ENCODE measurements at regions not wholly inside any gene's neighbourhood (a gene's known extent, or its start where the extent isn't known, plus 50 kb on each side); places are given as distances from the start of the nearest gene placed in this dataset.
A peak's percentile ranks its signal among the peaks of the same experiment; 100 is the strongest.

GRCh38 chr9:107422189-107423185, 67.1 kb downstream of the KLF4 start:
- DNase-seq (ENCODE audit: extremely low read depth, insufficient read length): peak; percentile 4
- Histone ChIP-seq H3K36me3 (ENCODE audit: control insufficient read depth, insufficient read depth, low read length) (no peaks in the 10 kb centered on the region), H3K27me3 (replicated peaks; ENCODE audit: control insufficient read depth, insufficient read depth, low read length) (no peaks in the 10 kb centered on the region; the same call in 1 of the 2 replicates), H3K4me3 (replicated peaks; ENCODE audit: low read depth, low read length) (no peak overlapping the region)
- TF ChIP-seq CTCF (IDR thresholded peaks at IDR 0.05; ENCODE audit: insufficient read depth, low read length, poor library complexity, severe bottlenecking): peak; percentile 62

- DNase-seq (ENCODE audit: extremely low read depth, insufficient read length): no peak
- TF ChIP-seq CTCF (IDR thresholded peaks at IDR 0.05; ENCODE audit: insufficient read depth, low read length, poor library complexity, severe bottlenecking): no peak
Observed at GRCh38 chr9:107410420-107410819, 79.1 kb downstream of the KLF4 start.

GRCh38 chr9:107409581-107410389, 79.8 kb downstream of the KLF4 start:
- no peaks in the 10 kb centered on the region for H3K36me3 ChIP-seq (ENCODE audit: control insufficient read depth, insufficient read depth, low read length)
- no peak for DNase-seq (ENCODE audit: extremely low read depth, insufficient read length)
- H3K4me3 ChIP-seq (replicated peaks; ENCODE audit: low read depth, low read length): no peak overlapping the region
- no peak for TF ChIP-seq CTCF (IDR thresholded peaks at IDR 0.05; ENCODE audit: insufficient read depth, low read length, poor library complexity, severe bottlenecking)
- H3K27me3 ChIP-seq (replicated peaks; ENCODE audit: control insufficient read depth, insufficient read depth, low read length): no peaks in the 10 kb centered on the region; the same call in 1 of the 2 replicates

More at GRCh38 chr9:107410420-107410819, 79.1 kb downstream of the KLF4 start:
- Histone ChIP-seq H3K27me3 (replicated peaks; ENCODE audit: control insufficient read depth, insufficient read depth, low read length) (no peaks in the 10 kb centered on the region; the same call in 1 of the 2 replicates), H3K36me3 (ENCODE audit: control insufficient read depth, insufficient read depth, low read length) (no peaks in the 10 kb centered on the region), H3K4me3 (replicated peaks; ENCODE audit: low read depth, low read length) (no peak overlapping the region)

GRCh38 chr9:107407675-107408074, 81.9 kb downstream of the KLF4 start:
- DNase-seq (ENCODE audit: extremely low read depth, insufficient read length): no peak
- no peak overlapping the region for H3K4me3 ChIP-seq (replicated peaks; ENCODE audit: low read depth, low read length)
- H3K27me3 ChIP-seq (replicated peaks; ENCODE audit: control insufficient read depth, insufficient read depth, low read length): no peaks in the 10 kb centered on the region; the same call in 1 of the 2 replicates
- no peak for TF ChIP-seq CTCF (IDR thresholded peaks at IDR 0.05; ENCODE audit: insufficient read depth, low read length, poor library complexity, severe bottlenecking)
- no peaks in the 10 kb centered on the region for H3K36me3 ChIP-seq (ENCODE audit: control insufficient read depth, insufficient read depth, low read length)

GRCh38 chr9:107405511-107405910, 84.1 kb downstream of the KLF4 start:
- Histone ChIP-seq H3K27me3 (replicated peaks; ENCODE audit: control insufficient read depth, insufficient read depth, low read length) (no peaks in the 10 kb centered on the region; the same call in 1 of the 2 replicates), H3K36me3 (ENCODE audit: control insufficient read depth, insufficient read depth, low read length) (no peaks in the 10 kb centered on the region), H3K4me3 (replicated peaks; ENCODE audit: low read depth, low read length) (no peak overlapping the region)
- no peak for DNase-seq (ENCODE audit: extremely low read depth, insufficient read length)
- no peak for TF ChIP-seq CTCF (IDR thresholded peaks at IDR 0.05; ENCODE audit: insufficient read depth, low read length, poor library complexity, severe bottlenecking)

Data from GM06990 (cell line).